HFF-Myc (cell line): ENCODE measurements at regions not wholly inside any gene's neighbourhood (a gene's known extent, or its start where the extent isn't known, plus 50 kb on each side); places are given as distances from the start of the nearest gene placed in this dataset.

Source experiments
- DNase-seq: peaks from one replicate; pipeline ENCODE4 v3.0.0-alpha.2; 2011; ENCODE audit warnings: low read depth; ENCODE audit errors: extremely low read depth
- H3K4me3 ChIP-seq: replicated peaks from 2 replicates; pipeline ENCODE4 v1.5.1; 2011; ENCODE audit warnings: low read depth, mild to moderate bottlenecking, control low read depth, low read length
- TF ChIP-seq, protein P1 (sequence below): IDR thresholded peaks from 2 replicates; pipeline ENCODE4 v1.5.1; 2012; ENCODE audit warnings: mild to moderate bottlenecking, low read depth, low read length, control low read depth; ENCODE audit errors: missing control alignments

DNA sequence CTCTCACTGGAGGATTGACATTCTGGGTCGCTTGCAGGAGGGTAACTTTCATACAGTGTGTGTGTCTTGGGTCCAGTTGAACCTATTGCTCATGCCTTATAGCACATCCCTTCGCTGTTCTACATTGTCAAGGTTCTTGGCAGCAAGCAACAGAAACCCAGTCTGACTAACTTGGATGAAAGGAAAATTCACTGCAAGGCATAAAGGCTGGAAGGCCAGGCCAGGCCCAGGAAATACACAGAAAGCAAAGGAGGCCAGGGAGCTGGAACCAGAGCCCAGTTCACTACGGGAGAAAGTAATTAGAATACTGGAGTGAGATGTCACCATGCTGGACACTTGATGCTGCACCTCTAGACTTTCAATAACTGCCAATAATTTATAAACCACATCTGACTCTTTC lies 353.8 kb upstream of the GATB start:
- H3K4me3 ChIP-seq, result no peak overlapping the region
- no peak for DNase-seq
- TF ChIP-seq, protein P1, sequence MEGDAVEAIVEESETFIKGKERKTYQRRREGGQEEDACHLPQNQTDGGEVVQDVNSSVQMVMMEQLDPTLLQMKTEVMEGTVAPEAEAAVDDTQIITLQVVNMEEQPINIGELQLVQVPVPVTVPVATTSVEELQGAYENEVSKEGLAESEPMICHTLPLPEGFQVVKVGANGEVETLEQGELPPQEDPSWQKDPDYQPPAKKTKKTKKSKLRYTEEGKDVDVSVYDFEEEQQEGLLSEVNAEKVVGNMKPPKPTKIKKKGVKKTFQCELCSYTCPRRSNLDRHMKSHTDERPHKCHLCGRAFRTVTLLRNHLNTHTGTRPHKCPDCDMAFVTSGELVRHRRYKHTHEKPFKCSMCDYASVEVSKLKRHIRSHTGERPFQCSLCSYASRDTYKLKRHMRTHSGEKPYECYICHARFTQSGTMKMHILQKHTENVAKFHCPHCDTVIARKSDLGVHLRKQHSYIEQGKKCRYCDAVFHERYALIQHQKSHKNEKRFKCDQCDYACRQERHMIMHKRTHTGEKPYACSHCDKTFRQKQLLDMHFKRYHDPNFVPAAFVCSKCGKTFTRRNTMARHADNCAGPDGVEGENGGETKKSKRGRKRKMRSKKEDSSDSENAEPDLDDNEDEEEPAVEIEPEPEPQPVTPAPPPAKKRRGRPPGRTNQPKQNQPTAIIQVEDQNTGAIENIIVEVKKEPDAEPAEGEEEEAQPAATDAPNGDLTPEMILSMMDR, result no peak

DNA sequence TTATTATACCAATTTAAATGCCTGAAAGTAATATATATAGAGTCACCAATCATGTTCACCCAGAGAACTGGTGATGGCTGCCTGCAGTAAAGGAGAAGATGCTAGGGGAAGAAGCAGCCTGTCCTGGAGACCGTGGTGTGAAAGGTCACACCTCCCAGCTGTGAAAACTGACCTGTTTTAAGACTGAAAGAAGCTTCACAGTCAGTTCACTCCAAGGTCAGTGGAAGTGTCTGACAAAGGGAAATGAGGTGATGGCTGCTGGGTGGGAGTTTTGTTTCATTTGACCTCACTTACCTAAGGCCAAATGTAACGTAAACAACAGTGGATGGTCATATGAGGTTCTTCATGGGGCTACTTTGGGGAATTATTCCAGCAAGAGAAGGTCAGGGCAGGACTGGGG lies 352.1 kb upstream of the GATB start:
- H3K4me3 ChIP-seq, result no peak overlapping the region
- DNase-seq, result no peak
- TF ChIP-seq, protein P1, result no peak

DNA sequence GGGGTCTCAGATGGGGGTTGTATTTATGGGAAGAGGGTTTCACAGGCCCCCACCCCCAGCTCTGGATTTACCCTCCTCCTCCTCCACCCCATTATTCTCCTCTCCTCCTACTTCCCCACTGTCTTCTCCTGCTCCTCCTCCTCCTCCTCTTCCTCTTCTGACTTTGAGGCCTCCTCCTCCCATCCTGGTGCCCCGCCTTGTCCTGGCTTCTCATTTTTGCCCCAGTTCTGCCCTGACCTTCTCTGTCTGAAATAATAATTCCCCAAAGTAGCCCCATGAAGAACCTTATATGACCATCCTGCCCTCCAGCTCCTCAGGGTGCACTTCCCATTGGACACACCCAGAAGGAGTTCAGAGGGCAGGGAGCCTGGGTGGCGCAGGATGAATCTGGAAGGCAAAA lies 351.4 kb upstream of the GATB start:
- TF ChIP-seq, protein P1, result no peak
- H3K4me3 ChIP-seq, result no peak overlapping the region
- no peak for DNase-seq

DNA sequence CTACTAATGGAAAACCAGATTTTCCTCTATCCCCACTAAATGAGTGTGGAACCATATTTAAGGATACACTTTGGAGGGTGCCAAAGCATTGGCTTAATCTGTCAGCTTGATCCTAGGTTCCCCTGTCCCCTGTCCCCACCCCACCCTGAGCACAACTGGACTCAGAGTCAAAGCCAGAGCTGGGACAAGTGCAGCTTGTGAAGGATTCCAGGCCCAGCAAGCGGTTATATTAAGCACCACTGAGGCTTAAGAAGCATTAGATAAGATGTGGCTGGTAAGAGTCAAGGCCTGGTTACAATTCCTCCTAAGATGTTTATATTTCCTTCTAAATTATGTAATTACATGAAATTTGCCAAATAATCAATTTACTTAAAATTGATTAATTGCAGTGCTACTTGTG lies 350.0 kb upstream of the GATB start:
- TF ChIP-seq, protein P1, result no peak
- no peak for DNase-seq
- H3K4me3 ChIP-seq, result no peak overlapping the region

DNA sequence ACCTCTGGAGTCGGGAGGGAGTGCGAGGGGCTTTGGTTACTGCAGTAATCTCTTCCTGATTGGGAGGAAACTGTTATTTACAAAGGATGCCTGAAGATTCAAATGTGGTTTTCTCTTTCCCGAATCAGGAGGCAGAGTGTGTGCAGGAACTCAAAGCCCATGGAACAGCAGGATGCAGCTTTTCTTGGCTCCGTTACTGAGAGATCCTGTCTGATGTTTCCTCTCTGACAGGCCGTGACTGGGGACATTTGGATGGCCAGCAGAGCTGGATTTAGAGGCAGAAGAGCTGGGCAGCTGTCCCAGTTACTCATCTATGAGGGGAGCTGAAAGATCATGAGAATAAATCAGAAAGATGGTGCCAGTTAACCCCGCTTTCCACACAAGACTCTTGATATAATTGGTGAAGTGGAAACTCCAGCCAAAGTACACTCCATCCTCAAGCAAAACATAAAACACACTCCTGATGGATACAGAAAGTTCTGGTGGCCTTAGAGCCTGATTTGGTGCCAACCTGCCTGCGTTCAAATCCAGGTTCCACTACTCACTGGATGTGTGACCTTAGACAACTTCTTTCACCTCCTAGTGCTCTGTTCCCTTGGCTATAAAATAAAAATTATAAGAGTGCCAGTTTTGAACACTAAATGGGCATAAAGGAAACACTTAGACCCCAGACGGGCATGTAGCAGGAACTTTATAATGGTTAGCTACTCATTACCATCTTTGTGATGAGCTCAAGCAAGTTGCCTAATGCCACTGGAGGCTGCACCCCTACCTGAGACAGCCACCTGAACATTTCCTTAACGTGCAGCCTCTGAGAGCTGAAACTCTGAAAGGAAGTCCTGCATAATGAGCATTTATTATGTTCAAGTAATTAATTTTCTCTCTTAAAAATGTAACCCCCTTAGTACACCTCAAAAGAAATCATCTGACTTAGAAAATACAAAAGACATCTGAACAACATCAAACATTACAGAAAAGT lies 349.0 kb upstream of the GATB start:
- no peak overlapping the region for H3K4me3 ChIP-seq
- TF ChIP-seq, protein P1, result no peak
- no peak for DNase-seq

DNA sequence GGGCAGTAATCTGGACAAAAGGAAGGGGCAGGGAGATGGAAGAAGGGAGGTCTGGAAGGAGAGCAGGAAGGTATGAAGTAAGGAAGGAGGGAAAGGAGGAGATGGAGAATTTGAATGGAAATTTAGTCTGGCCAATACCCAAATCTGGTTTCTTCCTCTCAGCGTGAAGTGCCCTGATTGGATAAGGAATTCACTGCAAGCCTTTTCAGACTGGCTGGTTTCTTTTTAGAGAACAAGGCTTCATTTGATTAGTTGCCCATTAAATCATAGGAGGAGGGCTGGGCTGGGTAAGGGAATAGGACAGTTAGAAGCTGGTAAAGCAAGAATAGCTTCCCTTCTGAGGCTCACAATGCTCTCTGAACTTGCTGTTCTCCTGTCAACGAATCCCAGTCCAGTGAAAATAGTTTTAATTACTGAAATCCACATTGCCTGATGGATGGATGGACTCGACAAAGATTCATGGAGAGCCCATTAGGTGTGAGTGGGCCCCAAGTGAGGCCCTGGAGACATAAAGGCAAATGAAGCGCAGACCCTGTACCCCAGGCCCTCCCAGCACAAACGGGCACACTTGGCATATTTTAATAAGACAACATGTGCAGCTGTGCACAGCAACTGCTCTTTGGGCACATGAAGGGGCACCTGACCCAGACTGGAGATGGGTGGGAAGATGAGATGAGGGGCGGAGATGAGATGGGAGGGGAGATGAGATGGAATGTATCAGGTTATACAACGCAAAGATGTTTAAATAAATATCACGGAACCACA lies 347.1 kb upstream of the GATB start:
- TF ChIP-seq, protein P1, result no peak
- no peak for DNase-seq
- no peak overlapping the region for H3K4me3 ChIP-seq
